SK-N-SH treated with all-trans-retinoic acid at 6 μM for 48 hours (cell line): ENCODE measurements at regions not wholly inside any gene's neighbourhood (a gene's known extent, or its start where the extent isn't known, plus 50 kb on each side); places are given as distances from the start of the nearest gene placed in this dataset.

Experiments used
- ATAC-seq: fragments of 200-7000 bp; cut with Tn5 transposase; 3 replicates; pipeline ENCODE4 v1.9.1; 2020; ENCODE audit warnings: mild to moderate bottlenecking, moderate library complexity
- ARNTL ChIP-seq: fragments of 450-650 bp; formaldehyde crosslinking; IDR thresholded peaks from 2 replicates; pipeline ENCODE4 v1.5.0; 2020; ENCODE audit warnings: low read depth, mild to moderate bottlenecking, moderate library complexity, borderline replicate concordance
- CREB5 ChIP-seq: fragments of 250-450 bp; sonication (Bioruptor Pico); IDR thresholded peaks from 2 replicates; pipeline ENCODE4 v1.5.1; 2020; ENCODE audit warnings: low read depth, mild to moderate bottlenecking, moderate library complexity
- CSDC2 ChIP-seq: fragments of 250-450 bp; sonication (Bioruptor Pico); IDR thresholded peaks from 2 replicates; pipeline ENCODE4 v1.5.0; 2020; ENCODE audit warnings: mild to moderate bottlenecking, moderate library complexity
- GLIS3 ChIP-seq: fragments of 250-450 bp; sonication (Bioruptor Pico); IDR thresholded peaks from 2 replicates; pipeline ENCODE4 v1.5.0; 2020; ENCODE audit warnings: mild to moderate bottlenecking, moderate library complexity
- OSR1 ChIP-seq: fragments of 250-450 bp; sonication (Bioruptor Pico); IDR thresholded peaks from 2 replicates; pipeline ENCODE4 v1.8.0; 2022; ENCODE audit warnings: moderate library complexity, mild to moderate bottlenecking, inconsistent platforms
- PATZ1 ChIP-seq: fragments of 250-450 bp; sonication (Bioruptor Pico); IDR thresholded peaks from 2 replicates; pipeline ENCODE4 v1.8.0; 2020; ENCODE audit warnings: mild to moderate bottlenecking, moderate library complexity, borderline replicate concordance
- RARB ChIP-seq: fragments of 250-450 bp; sonication (Bioruptor Pico); IDR thresholded peaks from 2 replicates; pipeline ENCODE4 v1.8.0; 2021; ENCODE audit warnings: mild to moderate bottlenecking, moderate library complexity
- SNAI2 ChIP-seq: fragments of 250-450 bp; sonication (Bioruptor Pico); IDR thresholded peaks from 2 replicates; pipeline ENCODE4 v1.5.0; 2020; ENCODE audit warnings: mild to moderate bottlenecking, moderate library complexity
- TCF4 ChIP-seq: fragments of 250-450 bp; sonication (Bioruptor Pico); IDR thresholded peaks from 2 replicates; pipeline ENCODE4 v1.8.0; 2021; ENCODE audit warnings: mild to moderate bottlenecking, moderate library complexity, borderline replicate concordance
- TOX ChIP-seq: fragments of 250-450 bp; sonication (Bioruptor Pico); IDR thresholded peaks from 2 replicates; pipeline ENCODE4 v1.8.0; 2021; ENCODE audit warnings: mild to moderate bottlenecking, moderate library complexity, borderline replicate concordance
- ZC3H10 ChIP-seq: fragments of 250-450 bp; sonication (Bioruptor Pico); IDR thresholded peaks from 2 replicates; pipeline ENCODE4 v1.5.1; 2021; ENCODE audit warnings: mild to moderate bottlenecking, moderate library complexity
- ZFP3 ChIP-seq: fragments of 250-450 bp; sonication (Bioruptor Pico); IDR thresholded peaks from 2 replicates; pipeline ENCODE4 v1.5.0; 2020; ENCODE audit warnings: mild to moderate bottlenecking, moderate library complexity
- ZNF565 ChIP-seq: fragments of 450-650 bp; formaldehyde crosslinking; conservative IDR thresholded peaks from 2 replicates; pipeline ENCODE4 v1.5.0; 2020; ENCODE audit warnings: low read depth, mild to moderate bottlenecking, moderate library complexity
- ZNF70 ChIP-seq: fragments of 450-650 bp; formaldehyde crosslinking; IDR thresholded peaks from 2 replicates; pipeline ENCODE4 v1.5.0; 2020; ENCODE audit warnings: mild to moderate bottlenecking, moderate library complexity
- ZNF8 ChIP-seq: fragments of 450-650 bp; formaldehyde crosslinking; IDR thresholded peaks from 2 replicates; pipeline ENCODE4 v1.5.0; 2020; ENCODE audit warnings: mild to moderate bottlenecking, moderate library complexity
- TF ChIP-seq, protein P1 (sequence below): fragments of 250-450 bp; sonication (Bioruptor Pico); IDR thresholded peaks from 2 replicates; pipeline ENCODE4 v1.5.0; 2020; ENCODE audit warnings: mild to moderate bottlenecking, moderate library complexity
- TF ChIP-seq, protein P2 (sequence below): fragments of 250-450 bp; sonication (Bioruptor Pico); IDR thresholded peaks from 2 replicates; pipeline ENCODE4 v1.8.0; 2021; ENCODE audit warnings: low read depth, mild to moderate bottlenecking, moderate library complexity, borderline replicate concordance

- ATAC-seq = no peak
- TF ChIP-seq TOX (CRISPR knock-in tag) = no peak
- TF ChIP-seq ZC3H10 (CRISPR knock-in tag) = no peak
- TF ChIP-seq CSDC2 = no peak
- no peak for TF ChIP-seq ZNF565 (CRISPR knock-in tag)
- no peak for TF ChIP-seq SNAI2 (CRISPR knock-in tag)
- no peak for TF ChIP-seq ARNTL (CRISPR knock-in tag)
- no peak for TF ChIP-seq ZNF8 (CRISPR knock-in tag)
- no peak for TF ChIP-seq RARB (CRISPR knock-in tag)
- no peak for TF ChIP-seq GLIS3 (CRISPR knock-in tag)
- TF ChIP-seq ZFP3 (CRISPR knock-in tag) = no peak
- TF ChIP-seq TCF4 = no peak
- TF ChIP-seq, protein P1, sequence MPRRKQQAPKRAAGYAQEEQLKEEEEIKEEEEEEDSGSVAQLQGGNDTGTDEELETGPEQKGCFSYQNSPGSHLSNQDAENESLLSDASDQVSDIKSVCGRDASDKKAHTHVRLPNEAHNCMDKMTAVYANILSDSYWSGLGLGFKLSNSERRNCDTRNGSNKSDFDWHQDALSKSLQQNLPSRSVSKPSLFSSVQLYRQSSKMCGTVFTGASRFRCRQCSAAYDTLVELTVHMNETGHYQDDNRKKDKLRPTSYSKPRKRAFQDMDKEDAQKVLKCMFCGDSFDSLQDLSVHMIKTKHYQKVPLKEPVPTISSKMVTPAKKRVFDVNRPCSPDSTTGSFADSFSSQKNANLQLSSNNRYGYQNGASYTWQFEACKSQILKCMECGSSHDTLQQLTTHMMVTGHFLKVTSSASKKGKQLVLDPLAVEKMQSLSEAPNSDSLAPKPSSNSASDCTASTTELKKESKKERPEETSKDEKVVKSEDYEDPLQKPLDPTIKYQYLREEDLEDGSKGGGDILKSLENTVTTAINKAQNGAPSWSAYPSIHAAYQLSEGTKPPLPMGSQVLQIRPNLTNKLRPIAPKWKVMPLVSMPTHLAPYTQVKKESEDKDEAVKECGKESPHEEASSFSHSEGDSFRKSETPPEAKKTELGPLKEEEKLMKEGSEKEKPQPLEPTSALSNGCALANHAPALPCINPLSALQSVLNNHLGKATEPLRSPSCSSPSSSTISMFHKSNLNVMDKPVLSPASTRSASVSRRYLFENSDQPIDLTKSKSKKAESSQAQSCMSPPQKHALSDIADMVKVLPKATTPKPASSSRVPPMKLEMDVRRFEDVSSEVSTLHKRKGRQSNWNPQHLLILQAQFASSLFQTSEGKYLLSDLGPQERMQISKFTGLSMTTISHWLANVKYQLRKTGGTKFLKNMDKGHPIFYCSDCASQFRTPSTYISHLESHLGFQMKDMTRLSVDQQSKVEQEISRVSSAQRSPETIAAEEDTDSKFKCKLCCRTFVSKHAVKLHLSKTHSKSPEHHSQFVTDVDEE (CRISPR knock-in tag) = no peak
- TF ChIP-seq, protein P2, sequence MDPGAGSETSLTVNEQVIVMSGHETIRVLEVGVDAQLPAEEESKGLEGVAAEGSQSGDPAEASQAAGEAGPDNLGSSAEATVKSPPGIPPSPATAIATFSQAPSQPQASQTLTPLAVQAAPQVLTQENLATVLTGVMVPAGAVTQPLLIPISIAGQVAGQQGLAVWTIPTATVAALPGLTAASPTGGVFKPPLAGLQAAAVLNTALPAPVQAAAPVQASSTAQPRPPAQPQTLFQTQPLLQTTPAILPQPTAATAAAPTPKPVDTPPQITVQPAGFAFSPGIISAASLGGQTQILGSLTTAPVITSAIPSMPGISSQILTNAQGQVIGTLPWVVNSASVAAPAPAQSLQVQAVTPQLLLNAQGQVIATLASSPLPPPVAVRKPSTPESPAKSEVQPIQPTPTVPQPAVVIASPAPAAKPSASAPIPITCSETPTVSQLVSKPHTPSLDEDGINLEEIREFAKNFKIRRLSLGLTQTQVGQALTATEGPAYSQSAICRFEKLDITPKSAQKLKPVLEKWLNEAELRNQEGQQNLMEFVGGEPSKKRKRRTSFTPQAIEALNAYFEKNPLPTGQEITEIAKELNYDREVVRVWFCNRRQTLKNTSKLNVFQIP (CRISPR knock-in tag) = no peak
- TF ChIP-seq CREB5 (CRISPR knock-in tag) = no peak
- TF ChIP-seq OSR1 (CRISPR knock-in tag) = no peak
- no peak for TF ChIP-seq ZNF70
These were observed 374.8 kb downstream of the RMST start for GRCh38 chr12:97837401-97837800.

- ATAC-seq = no peak
- TF ChIP-seq ZC3H10 (CRISPR knock-in tag) = no peak
- TF ChIP-seq, protein P1 (CRISPR knock-in tag) = no peak
- no peak for TF ChIP-seq SNAI2 (CRISPR knock-in tag)
- TF ChIP-seq ZNF70 = no peak
- TF ChIP-seq ZNF8 (CRISPR knock-in tag) = no peak
- no peak for TF ChIP-seq TCF4
- TF ChIP-seq ZFP3 (CRISPR knock-in tag) = no peak
- no peak for TF ChIP-seq ARNTL (CRISPR knock-in tag)
- TF ChIP-seq CREB5 (CRISPR knock-in tag) = no peak
- TF ChIP-seq, protein P2 (CRISPR knock-in tag) = no peak
- TF ChIP-seq PATZ1 (CRISPR knock-in tag) = no peak
These were observed 385.4 kb downstream of the RMST start for GRCh38 chr12:97848051-97848450.
